Keratinocyte (primary cell): ENCODE measurements at regions not wholly inside any gene's neighbourhood (a gene's known extent, or its start where the extent isn't known, plus 50 kb on each side); places are given as distances from the start of the nearest gene placed in this dataset.

Experiments used
- EZH2 ChIP-seq: IDR thresholded peaks from one replicate; pipeline ENCODE4 v1.6.1; 2012; ENCODE audit warnings: inconsistent platforms, mild to moderate bottlenecking, low read length, moderate library complexity
- TF ChIP-seq, protein P1 (sequence below), 3 experiments: IDR thresholded peaks in 1 of 3; conservative IDR thresholded peaks in 1 of 3; optimal IDR thresholded peaks in 1 of 3; 2 replicates in 2 of 3; 3 replicates in 1 of 3; pipeline versions ENCODE3 to v1.5.1; 2011; ENCODE audit warnings: low read length in 3 of 3, mild to moderate bottlenecking in 3 of 3, moderate library complexity in 2 of 3, control low read depth in 1 of 3, inconsistent platforms in 1 of 3; ENCODE audit not compliant: insufficient read depth in 2 of 3; ENCODE audit errors: extremely low read depth in 1 of 3

DNA sequence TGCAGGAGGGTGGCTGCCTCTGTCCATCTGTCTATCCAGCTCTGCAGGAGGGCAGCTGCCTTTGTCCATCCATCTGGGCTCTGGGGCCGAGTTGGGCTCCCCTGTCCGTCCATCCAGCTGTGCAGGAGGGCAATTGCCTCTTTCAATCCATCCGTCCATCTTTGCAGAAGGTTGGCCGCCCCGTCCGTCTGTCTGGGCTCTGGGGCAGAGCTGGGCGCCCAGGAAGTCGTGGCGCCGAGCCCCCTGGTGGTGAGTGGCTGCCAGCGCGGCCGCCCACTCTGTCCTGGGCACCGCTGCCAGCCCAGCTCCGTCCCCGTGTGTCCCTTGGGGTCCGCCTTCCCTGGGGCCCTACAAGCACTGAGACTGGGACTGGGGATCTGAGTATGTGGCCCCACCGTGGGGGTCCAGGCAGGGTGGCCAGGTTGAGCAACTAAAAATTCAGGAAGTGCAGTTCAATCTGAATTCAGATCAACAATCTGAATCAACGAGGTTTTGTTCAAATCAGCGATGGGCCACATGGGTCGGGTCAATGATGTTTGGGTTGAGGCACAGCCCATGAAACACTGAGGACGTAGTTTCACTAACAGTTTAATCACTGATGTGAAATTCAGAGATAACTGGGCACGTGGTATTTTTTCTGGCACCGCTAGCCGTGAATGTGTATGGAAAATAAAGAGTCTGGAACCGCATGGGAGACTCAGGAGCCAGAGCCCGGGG lies 99.1 kb upstream of the ACTRT2 start:
- TF ChIP-seq, protein P1, sequence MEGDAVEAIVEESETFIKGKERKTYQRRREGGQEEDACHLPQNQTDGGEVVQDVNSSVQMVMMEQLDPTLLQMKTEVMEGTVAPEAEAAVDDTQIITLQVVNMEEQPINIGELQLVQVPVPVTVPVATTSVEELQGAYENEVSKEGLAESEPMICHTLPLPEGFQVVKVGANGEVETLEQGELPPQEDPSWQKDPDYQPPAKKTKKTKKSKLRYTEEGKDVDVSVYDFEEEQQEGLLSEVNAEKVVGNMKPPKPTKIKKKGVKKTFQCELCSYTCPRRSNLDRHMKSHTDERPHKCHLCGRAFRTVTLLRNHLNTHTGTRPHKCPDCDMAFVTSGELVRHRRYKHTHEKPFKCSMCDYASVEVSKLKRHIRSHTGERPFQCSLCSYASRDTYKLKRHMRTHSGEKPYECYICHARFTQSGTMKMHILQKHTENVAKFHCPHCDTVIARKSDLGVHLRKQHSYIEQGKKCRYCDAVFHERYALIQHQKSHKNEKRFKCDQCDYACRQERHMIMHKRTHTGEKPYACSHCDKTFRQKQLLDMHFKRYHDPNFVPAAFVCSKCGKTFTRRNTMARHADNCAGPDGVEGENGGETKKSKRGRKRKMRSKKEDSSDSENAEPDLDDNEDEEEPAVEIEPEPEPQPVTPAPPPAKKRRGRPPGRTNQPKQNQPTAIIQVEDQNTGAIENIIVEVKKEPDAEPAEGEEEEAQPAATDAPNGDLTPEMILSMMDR (optimal IDR thresholded peaks at IDR 0.05 in 1 of 3, IDR thresholded peaks at IDR 0.05 in 1 of 3, conservative IDR thresholded peaks at IDR 0.05 in 1 of 3; ENCODE audit: extremely low read depth in 1 of 3, insufficient read depth in 2 of 3, low read length in 3 of 3) = peak in 1 of 3 experiments; percentile 21
- TF ChIP-seq EZH2 = no peak
